ENCODE measurements at regions not wholly inside any gene's neighbourhood (a gene's known extent, or its start where the extent isn't known, plus 50 kb on each side); places are given as distances from the start of the nearest gene placed in this dataset.

- no peak for TF ChIP-seq CTCF (IDR thresholded peaks at IDR 0.05; ENCODE audit: low read depth, low read length, poor library complexity, severe bottlenecking)
- no peak for TF ChIP-seq EZH2phosphoT487 (IDR thresholded peaks at IDR 0.05; ENCODE audit: borderline replicate concordance, low read length)
Measured at GRCh38 chr9:129539446-129539845, 81.5 kb downstream of the C9orf50 start.

Data from DOHH2 (cell line).